HFFc6 (cell line): ENCODE measurements at regions not wholly inside any gene's neighbourhood (a gene's known extent, or its start where the extent isn't known, plus 50 kb on each side); places are given as distances from the start of the nearest gene placed in this dataset.
"Not testable (repeated sequence)": the region's sequence is repeated elsewhere in the genome, so short reads cannot be mapped to it uniquely, and the experiment has no call there.

Experiments
- DNase-seq: peaks from one replicate; pipeline ENCODE4 v3.0.0-alpha.2; 2018
- H3K27ac Mint-ChIP-seq: 2 replicates; pipeline ENCODE4 v1.8.0; 2020; ENCODE audit warnings: mild to moderate bottlenecking, mixed read lengths
- H3K27me3 Mint-ChIP-seq: 2 replicates; pipeline ENCODE4 v1.8.0; 2021; ENCODE audit warnings: mild to moderate bottlenecking, moderate library complexity, mixed read lengths; ENCODE audit not compliant: insufficient read depth
- H3K36me3 Mint-ChIP-seq: 2 replicates; pipeline ENCODE4 v1.8.0; 2021; ENCODE audit warnings: low read depth, mixed read lengths
- H3K4me1 Mint-ChIP-seq: 2 replicates; pipeline ENCODE4 v1.8.0; 2020; ENCODE audit warnings: low read depth, mixed read lengths
- H3K4me3 Mint-ChIP-seq: 2 replicates; pipeline ENCODE4 v1.8.0; 2020; ENCODE audit warnings: mild to moderate bottlenecking, moderate library complexity, mixed read lengths
- H3K9me3 Mint-ChIP-seq: 2 replicates; pipeline ENCODE4 v1.8.0; 2020; ENCODE audit warnings: mild to moderate bottlenecking, mixed read lengths
- TF ChIP-seq, protein P1 (sequence below): fragments of 200-600 bp; sonication (generic); IDR thresholded peaks from 2 replicates; pipeline ENCODE4 v1.5.0; 2021; ENCODE audit warnings: antibody characterized with exemption, mild to moderate bottlenecking

DNA sequence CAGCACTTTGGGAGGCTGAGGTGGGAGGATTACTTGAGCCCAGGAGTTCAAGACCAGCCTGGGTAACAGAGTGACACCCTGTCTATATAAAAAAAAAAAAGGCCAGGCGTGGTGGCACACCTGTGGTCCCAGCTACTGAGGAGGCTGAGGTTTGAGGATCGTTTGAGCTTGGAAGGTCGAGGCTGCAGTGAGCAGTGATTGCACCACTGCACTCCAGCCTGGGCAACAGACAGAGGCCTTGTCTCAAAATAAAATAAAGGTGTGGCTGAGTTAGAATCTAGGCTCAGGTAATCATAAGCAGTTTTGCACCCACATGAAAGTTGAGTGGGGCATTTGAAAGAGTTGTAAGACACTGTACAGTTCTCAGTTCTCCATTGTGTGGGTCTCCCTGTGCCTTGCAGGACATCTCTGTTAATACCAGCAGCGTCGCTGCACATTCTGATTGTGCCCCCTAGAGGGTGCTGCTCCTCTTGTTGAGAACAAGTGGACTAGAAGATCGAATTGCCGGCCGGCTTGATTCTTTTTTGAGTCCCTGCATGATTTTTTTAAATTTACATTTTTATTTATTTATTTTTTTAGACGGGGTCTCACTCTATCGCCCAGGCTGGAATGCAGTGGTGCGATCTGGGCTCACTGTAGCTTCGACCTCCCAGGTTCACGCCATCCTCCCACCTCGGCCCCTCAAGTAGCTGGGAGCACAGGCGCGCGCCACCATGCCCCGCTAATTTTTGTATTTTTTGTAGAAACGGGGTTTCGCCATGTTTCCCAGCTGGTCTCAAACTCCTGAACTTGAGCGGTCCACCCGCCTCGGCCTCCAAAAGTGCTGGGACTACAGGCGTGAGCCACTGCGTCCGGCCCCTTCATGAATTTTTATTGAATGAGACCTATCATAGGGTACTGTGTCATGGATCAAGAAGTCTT lies 73.6 kb upstream of the RBMX start:
- no peak overlapping the region for H3K4me3 Mint-ChIP-seq
- H3K27me3 Mint-ChIP-seq, result no peaks in the 10 kb centered on the region
- TF ChIP-seq, protein P1, sequence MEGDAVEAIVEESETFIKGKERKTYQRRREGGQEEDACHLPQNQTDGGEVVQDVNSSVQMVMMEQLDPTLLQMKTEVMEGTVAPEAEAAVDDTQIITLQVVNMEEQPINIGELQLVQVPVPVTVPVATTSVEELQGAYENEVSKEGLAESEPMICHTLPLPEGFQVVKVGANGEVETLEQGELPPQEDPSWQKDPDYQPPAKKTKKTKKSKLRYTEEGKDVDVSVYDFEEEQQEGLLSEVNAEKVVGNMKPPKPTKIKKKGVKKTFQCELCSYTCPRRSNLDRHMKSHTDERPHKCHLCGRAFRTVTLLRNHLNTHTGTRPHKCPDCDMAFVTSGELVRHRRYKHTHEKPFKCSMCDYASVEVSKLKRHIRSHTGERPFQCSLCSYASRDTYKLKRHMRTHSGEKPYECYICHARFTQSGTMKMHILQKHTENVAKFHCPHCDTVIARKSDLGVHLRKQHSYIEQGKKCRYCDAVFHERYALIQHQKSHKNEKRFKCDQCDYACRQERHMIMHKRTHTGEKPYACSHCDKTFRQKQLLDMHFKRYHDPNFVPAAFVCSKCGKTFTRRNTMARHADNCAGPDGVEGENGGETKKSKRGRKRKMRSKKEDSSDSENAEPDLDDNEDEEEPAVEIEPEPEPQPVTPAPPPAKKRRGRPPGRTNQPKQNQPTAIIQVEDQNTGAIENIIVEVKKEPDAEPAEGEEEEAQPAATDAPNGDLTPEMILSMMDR, result peak; percentile 72
- no peaks in the 10 kb centered on the region for H3K9me3 Mint-ChIP-seq
- H3K4me1 Mint-ChIP-seq, result no peaks in the 10 kb centered on the region
- DNase-seq, result peak; percentile 53
- H3K27ac Mint-ChIP-seq, result no peak overlapping the region
- H3K36me3 Mint-ChIP-seq, result no peaks in the 10 kb centered on the region

DNA sequence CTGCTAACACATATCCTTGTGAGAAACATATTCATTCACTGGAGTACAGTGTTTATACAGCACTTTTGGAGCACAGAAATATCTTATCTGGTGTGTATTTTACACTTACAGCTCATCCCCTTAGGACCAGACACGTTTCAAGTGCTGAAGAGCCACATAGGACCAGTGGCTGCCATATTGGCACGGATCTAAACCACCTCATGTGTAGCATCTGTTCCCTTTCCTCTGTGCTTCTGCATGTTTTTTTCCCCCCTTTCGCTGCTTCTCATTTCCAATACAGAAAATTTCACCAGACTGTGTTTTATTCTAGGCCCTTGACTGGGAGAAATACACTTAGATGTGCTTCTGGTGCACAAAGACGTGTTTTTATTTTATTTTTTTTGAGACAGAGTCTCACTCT lies 69.7 kb upstream of the RBMX start:
- H3K9me3 Mint-ChIP-seq, result no peaks in the 10 kb centered on the region
- H3K36me3 Mint-ChIP-seq, result no peaks in the 10 kb centered on the region
- no peak overlapping the region for H3K4me3 Mint-ChIP-seq
- no peaks in the 10 kb centered on the region for H3K27me3 Mint-ChIP-seq
- H3K27ac Mint-ChIP-seq, result no peak overlapping the region
- TF ChIP-seq, protein P1, result no peak
- no peak for DNase-seq
- no peaks in the 10 kb centered on the region for H3K4me1 Mint-ChIP-seq

DNA sequence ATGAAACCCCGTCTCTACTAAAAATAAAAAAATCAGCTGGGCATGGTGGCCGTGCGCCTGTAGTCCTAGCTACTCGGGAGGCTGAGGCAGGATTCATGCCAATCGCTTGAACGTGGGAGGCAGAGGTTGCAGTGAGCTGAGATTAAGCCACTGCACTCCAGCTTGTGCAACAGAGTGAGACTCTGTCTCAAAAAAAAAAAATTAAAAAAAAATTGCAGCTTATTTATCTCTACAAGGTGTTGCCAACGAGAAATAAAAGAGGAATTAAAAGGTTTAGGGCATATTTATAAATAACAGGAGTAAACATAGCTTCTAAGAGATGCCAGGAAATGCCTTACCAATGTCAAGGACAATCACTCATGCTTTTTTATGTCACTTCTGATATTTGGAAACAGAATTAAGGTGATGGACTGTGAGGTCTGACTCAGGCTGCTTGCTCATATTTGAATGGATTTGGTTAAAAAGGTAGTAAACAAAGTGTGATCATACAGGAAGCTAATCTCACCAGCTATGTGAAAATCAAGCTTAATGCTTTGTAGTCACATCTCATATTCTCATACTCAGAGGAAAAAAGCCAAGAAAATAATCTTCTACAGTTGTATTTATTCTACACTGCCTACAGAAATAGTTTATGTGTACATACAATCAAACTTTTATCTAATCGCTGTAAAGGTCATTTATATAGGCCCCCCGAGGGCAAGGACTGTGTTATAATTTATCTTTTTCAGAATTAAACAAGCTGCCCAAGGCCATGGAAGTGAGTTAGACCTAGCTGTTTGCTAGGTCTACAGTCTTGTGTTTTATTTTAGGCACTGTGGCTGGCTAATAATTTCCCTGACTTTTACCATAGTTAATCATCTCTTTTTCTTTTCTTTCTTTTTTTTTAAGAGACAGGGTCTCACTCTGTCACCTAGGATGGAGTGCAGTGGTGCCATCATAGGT lies 61.1 kb upstream of the RBMX start:
- TF ChIP-seq, protein P1, result no peak
- H3K4me3 Mint-ChIP-seq, result no peak overlapping the region
- no peaks in the 10 kb centered on the region for H3K9me3 Mint-ChIP-seq
- H3K4me1 Mint-ChIP-seq, result no peaks in the 10 kb centered on the region
- H3K27ac Mint-ChIP-seq, result no peak overlapping the region
- no peaks in the 10 kb centered on the region for H3K36me3 Mint-ChIP-seq
- DNase-seq, result no peak
- no peaks in the 10 kb centered on the region for H3K27me3 Mint-ChIP-seq

DNA sequence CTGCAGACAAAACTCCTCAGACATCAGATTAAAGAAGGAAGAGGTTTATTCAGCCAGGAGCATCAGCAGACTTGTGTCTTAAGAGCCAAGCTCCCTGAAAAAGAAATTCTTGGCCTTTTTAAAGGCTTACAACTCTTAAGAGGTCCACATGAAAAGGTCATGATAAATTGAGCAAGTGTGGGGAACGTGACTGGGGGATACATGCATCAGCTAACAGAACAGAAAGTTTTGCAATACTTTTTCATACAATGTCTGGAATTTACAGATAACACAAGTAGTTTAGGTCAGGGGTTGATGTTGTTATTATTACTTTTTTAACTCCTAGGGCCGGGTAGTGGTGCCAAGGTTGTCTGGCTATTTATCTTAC lies 55.6 kb upstream of the RBMX start:
- Mint-ChIP-seq H3K36me3 (no peaks in the 10 kb centered on the region), H3K27ac (no peak overlapping the region), H3K27me3 (no peaks in the 10 kb centered on the region)

DNA sequence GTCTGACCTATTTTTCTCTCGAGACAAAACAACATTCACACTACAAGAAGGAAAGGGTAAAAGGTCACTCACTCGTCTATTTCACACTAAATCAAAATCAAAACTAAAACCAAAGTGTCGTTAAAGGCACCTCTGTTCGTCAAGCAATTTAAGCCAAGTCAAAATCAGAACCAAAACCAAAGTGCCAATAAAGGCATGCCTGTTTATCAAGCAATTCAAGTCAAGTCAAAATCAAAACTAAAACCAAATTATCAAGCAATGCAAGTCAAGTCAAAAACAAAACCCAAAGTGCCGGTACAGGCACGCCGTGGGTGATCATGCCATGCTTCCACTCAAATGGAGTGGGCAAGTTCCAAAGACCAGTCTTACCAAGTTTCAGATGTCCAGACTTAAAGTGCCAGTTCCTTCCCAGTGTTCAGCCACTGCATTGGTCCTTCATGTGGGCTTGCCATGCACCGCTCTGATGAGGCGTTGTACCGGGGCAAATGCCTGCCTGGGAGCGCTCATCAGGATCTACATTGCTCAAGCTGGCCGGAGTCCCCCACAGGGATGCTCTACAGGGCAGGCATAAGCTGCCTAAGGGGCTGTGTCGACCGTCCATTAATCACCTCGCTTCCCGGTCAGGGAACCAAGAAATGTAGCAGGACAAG lies 55.1 kb upstream of the RBMX start:
- not testable (repeated sequence) for H3K27ac Mint-ChIP-seq, H3K4me3 Mint-ChIP-seq, H3K4me1 Mint-ChIP-seq, H3K27me3 Mint-ChIP-seq, DNase-seq, H3K9me3 Mint-ChIP-seq, H3K36me3 Mint-ChIP-seq

More for the DNA sequence above, 55.6 kb upstream of the RBMX start:
- no peaks in the 10 kb centered on the region for H3K4me1 Mint-ChIP-seq
- no peak for DNase-seq
- TF ChIP-seq, protein P1, result no peak
- H3K9me3 Mint-ChIP-seq, result no peaks in the 10 kb centered on the region
- H3K4me3 Mint-ChIP-seq, result no peak overlapping the region

DNA sequence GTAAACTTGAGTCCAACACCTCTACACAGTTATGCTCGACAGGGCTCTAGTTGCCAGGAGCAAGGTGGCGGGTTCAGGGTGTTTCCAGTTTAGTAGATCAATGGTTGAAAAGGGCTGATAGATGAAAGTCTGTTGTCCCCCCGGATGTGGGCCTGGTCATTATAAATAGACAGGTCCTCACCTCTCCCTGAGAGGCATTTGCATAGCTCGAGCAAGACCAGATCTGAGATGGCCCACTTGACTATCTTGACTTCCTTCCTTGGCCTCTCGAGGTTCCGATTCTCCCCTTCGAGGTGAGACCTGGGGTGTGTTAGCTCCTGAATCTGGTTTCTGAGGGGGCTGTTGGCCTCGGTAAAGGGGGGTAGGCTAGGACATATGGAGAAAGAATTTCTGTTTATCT lies 54.1 kb upstream of the RBMX start:
- H3K36me3 Mint-ChIP-seq, H3K27ac Mint-ChIP-seq, H3K9me3 Mint-ChIP-seq, H3K27me3 Mint-ChIP-seq, H3K4me3 Mint-ChIP-seq, DNase-seq, H3K4me1 Mint-ChIP-seq: not testable (repeated sequence)
